CD14-positive monocyte (primary cell): ENCODE measurements at regions not wholly inside any gene's neighbourhood (a gene's known extent, or its start where the extent isn't known, plus 50 kb on each side); places are given as distances from the start of the nearest gene placed in this dataset.

Source experiments
- DNase-seq, 3 donors: peaks; one replicate each; pipeline ENCODE4 v3.0.0-alpha.2; 2011 to 2022
- H2AFZ ChIP-seq: 2 replicates; pipeline ENCODE4 v1.6.0; 2012; ENCODE audit warnings: mild to moderate bottlenecking, low read depth, low read length, inconsistent platforms; ENCODE audit not compliant: insufficient read depth, poor library complexity, severe bottlenecking
- H3K27ac ChIP-seq, 2 donors: 1 replicate in 1 of 2; 2 replicates in 1 of 2; pipeline ENCODE4 v1.5.1; 2012 to 2013; ENCODE audit warnings: low read length in 2 of 2, control low read depth in 1 of 2, inconsistent platforms in 1 of 2, low read depth in 1 of 2, mild to moderate bottlenecking in 1 of 2
- H3K27me3 ChIP-seq, 2 donors: one replicate each; pipeline versions ENCODE4 v1.6.0 to v1.6.1; 2011 to 2013; ENCODE audit warnings: low read length in 2 of 2; ENCODE audit not compliant: control insufficient read depth in 2 of 2, insufficient read depth in 2 of 2
- H3K36me3 ChIP-seq, 2 donors: replicated peaks in 1 of 2; 1 replicate in 1 of 2; 2 replicates in 1 of 2; pipeline versions ENCODE4 v1.5.1 to v1.6.1; 2012 to 2013; ENCODE audit warnings: low read length in 2 of 2, control low read depth in 1 of 2, inconsistent platforms in 1 of 2, mild to moderate bottlenecking in 1 of 2; ENCODE audit not compliant: insufficient read depth in 2 of 2, control insufficient read depth in 1 of 2
- H3K4me1 ChIP-seq, 2 donors: 1 replicate in 1 of 2; 2 replicates in 1 of 2; pipeline versions ENCODE4 v1.5.1 to v1.6.1; 2012 to 2013; ENCODE audit warnings: low read length in 2 of 2, control low read depth in 1 of 2, inconsistent platforms in 1 of 2, mild to moderate bottlenecking in 1 of 2, moderate library complexity in 1 of 2; ENCODE audit not compliant: insufficient read depth in 2 of 2, control insufficient read depth in 1 of 2
- H3K4me2 ChIP-seq: replicated peaks from 2 replicates; pipeline ENCODE3; 2012; ENCODE audit warnings: low read length, moderate library complexity, mild to moderate bottlenecking; ENCODE audit not compliant: poor library complexity, severe bottlenecking; ENCODE audit errors: extremely low read depth
- H3K4me3 ChIP-seq, 3 experiments: fragments of 200-600 bp in 1 of 3; sonication (generic) in 1 of 3; replicated peaks in 1 of 3; 1 replicate in 2 of 3; 2 replicates in 1 of 3; pipeline ENCODE4 v1.5.1; 2011 to 2013; ENCODE audit warnings: low read length in 3 of 3, mild to moderate bottlenecking in 3 of 3, control low read depth in 2 of 3, low read depth in 2 of 3, inconsistent platforms in 1 of 3, moderate library complexity in 1 of 3
- H3K79me2 ChIP-seq: 2 replicates; pipeline ENCODE4 v1.6.0; 2012; ENCODE audit warnings: mild to moderate bottlenecking, control low read depth, inconsistent platforms, low read length, moderate library complexity; ENCODE audit not compliant: insufficient read depth
- H3K9ac ChIP-seq: 2 replicates; pipeline ENCODE4 v1.6.0; 2017; ENCODE audit warnings: low read length, mild to moderate bottlenecking; ENCODE audit not compliant: insufficient read depth, poor library complexity, severe bottlenecking
- H3K9me3 ChIP-seq, 2 donors: replicated peaks in 1 of 2; 1 replicate in 1 of 2; 2 replicates in 1 of 2; pipeline versions ENCODE4 v1.5.1 to v1.6.1; 2012 to 2013; ENCODE audit warnings: low read length in 2 of 2, control low read depth in 1 of 2; ENCODE audit not compliant: control insufficient read depth in 1 of 2, insufficient read depth in 1 of 2
- H4K20me1 ChIP-seq: 2 replicates; pipeline ENCODE4 v1.6.0; 2012; ENCODE audit warnings: mild to moderate bottlenecking, low read length, control low read depth, moderate library complexity; ENCODE audit not compliant: insufficient read depth
- H3K27ac Mint-ChIP-seq, 7 donors: one replicate each; pipeline ENCODE4 v1.8.0; 2020; ENCODE audit warnings: mild to moderate bottlenecking in 7 of 7, mixed read lengths in 7 of 7, moderate library complexity in 6 of 7, inconsistent platforms in 2 of 7
- H3K27me3 Mint-ChIP-seq, 3 donors: one replicate each; pipeline ENCODE4 v1.8.0; 2021 to 2022; ENCODE audit warnings: low read depth in 3 of 3, mild to moderate bottlenecking in 3 of 3, mixed read lengths in 3 of 3, moderate library complexity in 3 of 3, inconsistent platforms in 1 of 3
- H3K36me3 Mint-ChIP-seq, 2 donors: one replicate each; pipeline ENCODE4 v1.8.0; 2020; ENCODE audit warnings: mixed read lengths in 2 of 2, inconsistent platforms in 1 of 2, mild to moderate bottlenecking in 1 of 2
- H3K4me1 Mint-ChIP-seq: one replicate; pipeline ENCODE4 v1.8.0; 2020; ENCODE audit warnings: mild to moderate bottlenecking, mixed read lengths
- H3K4me3 Mint-ChIP-seq, 2 donors: one replicate each; pipeline ENCODE4 v1.8.0; 2020; ENCODE audit warnings: mild to moderate bottlenecking in 2 of 2, mixed read lengths in 2 of 2, moderate library complexity in 1 of 2
- H3K9me3 Mint-ChIP-seq, 7 donors: one replicate each; pipeline ENCODE4 v1.8.0; 2020 to 2022; ENCODE audit warnings: mixed read lengths in 7 of 7, mild to moderate bottlenecking in 6 of 7, moderate library complexity in 6 of 7, inconsistent platforms in 2 of 7
- CTCF ChIP-seq: fragments of 200-600 bp; IDR thresholded peaks from one replicate; pipeline ENCODE4 v1.8.0; 2022; ENCODE audit warnings: antibody characterized with exemption, mild to moderate bottlenecking
- WGBS: methylation state at CpG from one replicate; pipeline ENCODE4 v1.1.5; 2013; ENCODE audit warnings: missing lambda C conversion rate; ENCODE audit not compliant: insufficient coverage; 5-methylcytosine and 5-hydroxymethylcytosine counted together
- intact Hi-C, 2 donors: fragments of 100-400 bp; cut with micrococcal nuclease; formaldehyde crosslinking; loops; one replicate each; pipeline versions ENCODE4 v1.15.0 to v1.15.1; 2023

GRCh38 chr22:47269516-47270088, 507.2 kb downstream of the TBC1D22A start:
- no peak overlapping the region for H3K9ac ChIP-seq
- TF ChIP-seq CTCF: no peak
- H3K27me3 ChIP-seq: no peaks in the 10 kb centered on the region
- H4K20me1 ChIP-seq: no peaks in the 10 kb centered on the region
- H3K4me3 Mint-ChIP-seq: no peak overlapping the region
- WGBS: 72% methylated on average over 4 of the region's 6 CpGs
- intact Hi-C loops: no loop called here
- no peak overlapping the region for H3K27ac ChIP-seq
- H3K36me3 ChIP-seq: no peaks in the 10 kb centered on the region
- H3K4me3 ChIP-seq: no peak overlapping the region
- no peaks in the 10 kb centered on the region for H3K4me1 Mint-ChIP-seq
- peaks cover 0 to 2% (median 2%) of the 10 kb centered on the region in 3 donors for H3K27me3 Mint-ChIP-seq
- H3K4me1 ChIP-seq: no peaks in the 10 kb centered on the region
- H3K36me3 Mint-ChIP-seq: no peaks in the 10 kb centered on the region
- H3K79me2 ChIP-seq: no peaks in the 10 kb centered on the region
- H3K9me3 Mint-ChIP-seq: peaks cover 0 to 30% (median 6%) of the 10 kb centered on the region in 7 donors
- H3K9me3 ChIP-seq: peaks cover 0 to 11% of the 10 kb centered on the region in 2 donors
- no peak overlapping the region for H2AFZ ChIP-seq
- no peak overlapping the region for H3K27ac Mint-ChIP-seq
- no peak overlapping the region for H3K4me2 ChIP-seq
- no peak for DNase-seq

DNA sequence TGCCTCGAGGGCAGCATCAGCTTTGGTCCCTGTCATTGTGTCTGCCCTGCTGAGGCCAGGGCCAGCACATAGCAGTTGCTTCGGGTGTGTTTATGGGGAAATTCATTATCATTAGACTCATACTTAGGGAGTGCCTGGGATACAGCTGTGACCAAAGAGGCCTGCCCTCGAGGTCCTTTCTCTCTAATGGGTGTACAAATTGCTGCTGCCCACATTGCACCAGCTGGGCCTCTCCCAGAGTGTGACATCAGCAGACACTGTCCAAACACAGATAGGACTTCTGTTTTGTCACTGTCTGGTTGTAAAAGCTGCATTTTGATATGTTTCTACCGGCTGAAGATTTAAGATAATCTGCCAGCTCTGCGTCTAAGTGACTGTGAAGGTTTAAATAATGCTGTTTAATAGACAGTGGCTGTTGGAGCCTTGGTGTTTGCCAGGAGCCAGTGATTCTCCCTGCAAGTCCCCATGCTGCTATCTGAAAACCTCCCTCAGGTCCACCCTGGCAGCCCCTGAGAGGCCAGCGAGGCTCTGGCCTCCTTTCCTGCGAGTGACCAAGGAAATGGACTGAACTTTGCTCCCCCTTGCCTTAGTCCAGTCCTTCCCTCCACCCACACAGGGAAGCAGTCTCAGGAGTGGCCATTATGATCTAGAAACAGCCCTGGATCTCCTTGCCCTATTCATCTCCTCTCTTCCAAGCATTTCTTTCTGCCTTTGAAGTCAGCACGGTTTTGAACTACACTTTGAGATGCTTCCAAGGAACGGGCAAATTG, 505.2 kb downstream of the TBC1D22A start:
- Histone ChIP-seq H4K20me1 (no peaks in the 10 kb centered on the region), H3K27ac (no peak overlapping the region), H2AFZ (no peak overlapping the region), H3K4me3 (no peak overlapping the region), H3K27me3 (no peaks in the 10 kb centered on the region), H3K4me2 (no peak overlapping the region), H3K9me3 (peaks cover 0 to 11% of the 10 kb centered on the region in 2 donors), H3K4me1 (no peaks in the 10 kb centered on the region), H3K9ac (no peak overlapping the region), H3K79me2 (no peaks in the 10 kb centered on the region), H3K36me3 (no peaks in the 10 kb centered on the region)
- Mint-ChIP-seq H3K4me3 (no peak overlapping the region), H3K4me1 (no peaks in the 10 kb centered on the region), H3K9me3 (peaks cover 0 to 33% (median 8%) of the 10 kb centered on the region in 7 donors), H3K27ac (no peak overlapping the region), H3K36me3 (no peaks in the 10 kb centered on the region), H3K27me3 (peaks cover 0 to 2% (median 0%) of the 10 kb centered on the region in 3 donors)
- WGBS: 78% methylated on average over 8 of the region's 9 CpGs
- intact Hi-C loops: no loop called here
- no peak for DNase-seq
- no peak for TF ChIP-seq CTCF
